Testis (tissue), 2 donors: ENCODE measurements at regions not wholly inside any gene's neighbourhood (a gene's known extent, or its start where the extent isn't known, plus 50 kb on each side); places are given as distances from the start of the nearest gene placed in this dataset.

ENCODE experiments used
- CTCF ChIP-seq, 3 experiments: fragments of 450-650 bp in 2 of 3; fragments of 200-600 bp in 1 of 3; sonication (generic) in 1 of 3; IDR thresholded peaks; one replicate each; pipeline ENCODE4 v1.5.1; 2016 to 2019; ENCODE audit warnings: antibody characterized with exemption in 3 of 3, mild to moderate bottlenecking in 2 of 3, moderate library complexity in 1 of 3
- POLR2A ChIP-seq: fragments of 450-650 bp; IDR thresholded peaks from one replicate; pipeline ENCODE4 v1.6.1; 2017; ENCODE audit warnings: antibody characterized with exemption, mild to moderate bottlenecking, moderate library complexity

GRCh38 chr6:11450037-11450436 is 87.5 kb upstream of the TMEM170B start:
- no peak for TF ChIP-seq CTCF (IDR thresholded peaks at IDR 0.05)
- no peak for TF ChIP-seq POLR2A
